KBM-7 (cell line): ENCODE measurements at regions not wholly inside any gene's neighbourhood (a gene's known extent, or its start where the extent isn't known, plus 50 kb on each side); places are given as distances from the start of the nearest gene placed in this dataset.

Experiments
- DNase-seq: peaks from one replicate; pipeline ENCODE4 v3.0.0-alpha.2; 2015
- in situ Hi-C: fragments of 300-500 bp; cut with MboI; formaldehyde crosslinking; loops from 2 replicates; pipeline ENCODE4 v1.14.3; 2020; ENCODE audit warnings: low sequenced_read_pairs, low pct_unique_long_range_greater_than_20kb, mixed read lengths

- no peak for DNase-seq
- in situ Hi-C loops, result no loop called here
Measured at GRCh38 chr7:41538810-41539724, 163.8 kb downstream of the INHBA start.

- no peak for DNase-seq
- in situ Hi-C loops, result no loop called here
Measured at GRCh38 chr7:41536873-41537665, 165.8 kb downstream of the INHBA start.

GRCh38 chr7:41536122-41536872, 166.6 kb downstream of the INHBA start:
- DNase-seq, result no peak

GRCh38 chr7:41529831-41530230, 173.1 kb downstream of the INHBA start:
- in situ Hi-C loops, result no loop called here
- no peak for DNase-seq

More at GRCh38 chr7:41536122-41536872, 166.6 kb downstream of the INHBA start:
- in situ Hi-C loops, result no loop called here

- in situ Hi-C loops, result no loop called here
- DNase-seq, result no peak
Measured at GRCh38 chr7:41524876-41525275, 178.0 kb downstream of the INHBA start.

- no peak for DNase-seq
Measured at GRCh38 chr7:41520445-41520844, 182.4 kb downstream of the INHBA start.

GRCh38 chr7:41517771-41518170, 185.1 kb downstream of the INHBA start:
- no peak for DNase-seq
- in situ Hi-C loops, result no loop called here

More at GRCh38 chr7:41520445-41520844, 182.4 kb downstream of the INHBA start:
- in situ Hi-C loops, result no loop called here

GRCh38 chr7:41508755-41509154, 194.1 kb downstream of the INHBA start:
- in situ Hi-C loops, result no loop called here
- no peak for DNase-seq

GRCh38 chr7:41507686-41508268, 195.1 kb downstream of the INHBA start:
- no peak for DNase-seq
- in situ Hi-C loops, result no loop called here

- in situ Hi-C loops, result no loop called here
- DNase-seq, result no peak
Measured at GRCh38 chr7:41504214-41504980, 198.5 kb downstream of the INHBA start.

GRCh38 chr7:41503438-41503837, 199.5 kb downstream of the INHBA start:
- no peak for DNase-seq
- in situ Hi-C loops, result no loop called here

- in situ Hi-C loops, result no loop called here
- DNase-seq, result no peak
Measured at GRCh38 chr7:41501466-41501865, 201.4 kb downstream of the INHBA start.

- in situ Hi-C loops, result no loop called here
- DNase-seq, result no peak
Measured at GRCh38 chr7:41501006-41501405, 201.9 kb downstream of the INHBA start.

GRCh38 chr7:41492603-41493002, 210.3 kb downstream of the INHBA start:
- no peak for DNase-seq
- in situ Hi-C loops, result no loop called here

- DNase-seq, result no peak
- in situ Hi-C loops, result no loop called here
Measured at GRCh38 chr7:41491883-41492471, 210.9 kb downstream of the INHBA start.

- in situ Hi-C loops, result no loop called here
- no peak for DNase-seq
Measured at GRCh38 chr7:41491308-41491707, 211.6 kb downstream of the INHBA start.

- no peak for DNase-seq
- in situ Hi-C loops, result no loop called here
Measured at GRCh38 chr7:41489885-41490284, 213.0 kb downstream of the INHBA start.
